Fibroblast of the aortic adventitia (primary cell): ENCODE measurements at regions not wholly inside any gene's neighbourhood (a gene's known extent, or its start where the extent isn't known, plus 50 kb on each side); places are given as distances from the start of the nearest gene placed in this dataset.

Experiments used
- DNase-seq: peaks from one replicate; pipeline ENCODE4 v3.0.0-alpha.2; 2010; ENCODE audit warnings: low read depth
- H3K4me3 ChIP-seq: 2 replicates; pipeline ENCODE4 v1.5.1; 2011; ENCODE audit warnings: low read depth, mild to moderate bottlenecking, control low read depth, low read length, moderate library complexity
- TF ChIP-seq, protein P1 (sequence below): IDR thresholded peaks from 2 replicates; pipeline ENCODE4 v1.5.1; 2011; ENCODE audit warnings: mild to moderate bottlenecking, low read length, control low read depth, inconsistent platforms; ENCODE audit not compliant: insufficient read depth

DNA sequence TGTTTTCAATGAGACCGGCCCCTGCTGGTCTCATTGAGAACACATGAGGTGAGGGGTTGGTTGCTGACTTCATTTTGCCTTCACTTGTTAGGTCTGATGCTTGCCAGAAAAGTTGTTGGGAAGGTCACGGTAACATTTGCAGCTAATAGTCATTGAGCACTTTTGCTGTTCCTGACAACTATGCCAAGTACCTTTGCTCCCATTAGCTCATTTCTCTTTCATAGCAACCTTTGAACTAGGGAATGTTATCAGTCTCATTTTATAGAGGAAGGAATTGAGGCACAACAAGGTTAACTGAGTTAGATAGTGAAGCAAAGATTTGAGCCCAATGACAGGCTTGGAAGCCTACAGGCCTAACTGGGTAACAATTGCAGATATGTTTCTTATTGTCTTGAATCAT, 195.4 kb upstream of the LARGE1 start:
- TF ChIP-seq, protein P1, sequence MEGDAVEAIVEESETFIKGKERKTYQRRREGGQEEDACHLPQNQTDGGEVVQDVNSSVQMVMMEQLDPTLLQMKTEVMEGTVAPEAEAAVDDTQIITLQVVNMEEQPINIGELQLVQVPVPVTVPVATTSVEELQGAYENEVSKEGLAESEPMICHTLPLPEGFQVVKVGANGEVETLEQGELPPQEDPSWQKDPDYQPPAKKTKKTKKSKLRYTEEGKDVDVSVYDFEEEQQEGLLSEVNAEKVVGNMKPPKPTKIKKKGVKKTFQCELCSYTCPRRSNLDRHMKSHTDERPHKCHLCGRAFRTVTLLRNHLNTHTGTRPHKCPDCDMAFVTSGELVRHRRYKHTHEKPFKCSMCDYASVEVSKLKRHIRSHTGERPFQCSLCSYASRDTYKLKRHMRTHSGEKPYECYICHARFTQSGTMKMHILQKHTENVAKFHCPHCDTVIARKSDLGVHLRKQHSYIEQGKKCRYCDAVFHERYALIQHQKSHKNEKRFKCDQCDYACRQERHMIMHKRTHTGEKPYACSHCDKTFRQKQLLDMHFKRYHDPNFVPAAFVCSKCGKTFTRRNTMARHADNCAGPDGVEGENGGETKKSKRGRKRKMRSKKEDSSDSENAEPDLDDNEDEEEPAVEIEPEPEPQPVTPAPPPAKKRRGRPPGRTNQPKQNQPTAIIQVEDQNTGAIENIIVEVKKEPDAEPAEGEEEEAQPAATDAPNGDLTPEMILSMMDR = no peak
- H3K4me3 ChIP-seq = no peak overlapping the region
- DNase-seq = no peak

- no peak overlapping the region for H3K4me3 ChIP-seq
- no peak for DNase-seq
- TF ChIP-seq, protein P1 = no peak
Observed at GRCh38 chr22:34116126-34116525, 195.8 kb upstream of the LARGE1 start.

- no peak overlapping the region for H3K4me3 ChIP-seq
- no peak for DNase-seq
- TF ChIP-seq, protein P1 = no peak
Observed at GRCh38 chr22:34122042-34122441, 201.8 kb upstream of the LARGE1 start.

- DNase-seq = no peak
- H3K4me3 ChIP-seq = no peak overlapping the region
- TF ChIP-seq, protein P1 = no peak
Observed at GRCh38 chr22:34129691-34130486, 209.6 kb upstream of the LARGE1 start.

DNA sequence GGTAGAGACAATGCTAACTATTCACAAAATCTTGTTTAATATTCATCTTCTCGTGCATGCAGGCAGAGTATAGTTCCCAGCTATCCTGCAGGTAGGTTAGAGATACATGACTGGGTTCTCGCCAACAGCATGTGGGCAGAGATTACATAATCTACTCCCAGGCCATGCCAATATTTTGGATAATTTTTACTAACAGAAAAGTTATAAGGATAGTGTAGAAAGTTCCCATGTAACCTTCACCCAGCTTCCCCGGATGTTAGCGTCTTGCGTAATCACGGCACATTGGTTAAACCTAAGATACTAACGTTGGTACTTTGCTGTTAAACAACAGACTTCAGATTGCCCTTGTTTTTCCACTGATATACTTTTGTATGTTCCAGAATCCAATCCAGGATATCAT, 215.5 kb upstream of the LARGE1 start:
- TF ChIP-seq, protein P1 = no peak
- no peak overlapping the region for H3K4me3 ChIP-seq
- DNase-seq = no peak

DNA sequence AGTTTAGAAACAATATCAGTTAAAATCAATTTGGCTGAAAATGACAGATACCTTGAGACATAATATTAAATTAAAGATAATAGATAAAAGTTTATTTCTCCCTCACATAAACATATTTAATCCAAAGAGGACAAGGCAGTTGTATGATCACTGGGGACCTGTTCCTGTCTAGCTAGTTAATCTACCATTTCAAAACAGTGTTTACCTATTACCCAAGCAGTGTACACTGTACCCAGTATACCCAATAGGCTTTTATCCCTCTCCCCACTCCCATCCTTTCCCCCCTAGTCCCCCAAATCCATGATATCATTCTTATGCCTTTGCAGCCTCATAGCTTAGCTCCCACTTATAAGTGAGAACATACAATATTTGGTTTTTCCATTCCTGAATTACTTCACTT, 229.7 kb upstream of the LARGE1 start:
- no peak overlapping the region for H3K4me3 ChIP-seq
- TF ChIP-seq, protein P1 = no peak
- no peak for DNase-seq

- TF ChIP-seq, protein P1 = no peak
- DNase-seq = no peak
- no peak overlapping the region for H3K4me3 ChIP-seq
Observed at GRCh38 chr22:34159491-34159890, 239.2 kb upstream of the LARGE1 start.
